ENCODE measurements at regions not wholly inside any gene's neighbourhood (a gene's known extent, or its start where the extent isn't known, plus 50 kb on each side); places are given as distances from the start of the nearest gene placed in this dataset.

GRCh38 chr12:123078120-123078465 is 72.8 kb downstream of the PITPNM2 start:
- DNase-seq (ENCODE audit: low spot score) = no peak

- no peak for DNase-seq (ENCODE audit: low spot score)
These were observed 73.4 kb downstream of the PITPNM2 start for GRCh38 chr12:123077298-123078119.

- DNase-seq (ENCODE audit: low spot score) = no peak
These were observed 74.1 kb downstream of the PITPNM2 start for GRCh38 chr12:123076604-123077297.

- DNase-seq (ENCODE audit: low spot score) = no peak
These were observed 75.2 kb downstream of the PITPNM2 start for GRCh38 chr12:123075646-123076171.

GRCh38 chr12:123075087-123075645 is 75.7 kb downstream of the PITPNM2 start:
- DNase-seq (ENCODE audit: low spot score) = no peak

- no peak for DNase-seq (ENCODE audit: low spot score)
These were observed 76.7 kb downstream of the PITPNM2 start for GRCh38 chr12:123073962-123074801.

GRCh38 chr12:123073292-123073691 is 77.6 kb downstream of the PITPNM2 start:
- DNase-seq (ENCODE audit: low spot score) = no peak

GRCh38 chr12:123071857-123072256 is 79.0 kb downstream of the PITPNM2 start:
- DNase-seq (ENCODE audit: low spot score) = no peak

GRCh38 chr12:123071099-123071800 is 79.6 kb downstream of the PITPNM2 start:
- peak; percentile 52 for DNase-seq (ENCODE audit: low spot score)

- no peak for DNase-seq (ENCODE audit: low spot score)
These were observed 80.4 kb downstream of the PITPNM2 start for GRCh38 chr12:123070267-123071081.

GRCh38 chr12:123069436-123070266 is 81.2 kb downstream of the PITPNM2 start:
- DNase-seq (ENCODE audit: low spot score) = no peak

GRCh38 chr12:123067654-123068053 is 83.2 kb downstream of the PITPNM2 start:
- DNase-seq (ENCODE audit: low spot score) = no peak

GRCh38 chr12:123066384-123066710 is 84.5 kb downstream of the PITPNM2 start:
- no peak for DNase-seq (ENCODE audit: low spot score)

- DNase-seq (ENCODE audit: low spot score) = no peak
These were observed 85.1 kb downstream of the PITPNM2 start for GRCh38 chr12:123065676-123066383.

GRCh38 chr12:123064885-123065619 is 84.6 kb downstream of the ARL6IP4 start:
- DNase-seq (ENCODE audit: low spot score) = no peak

- DNase-seq (ENCODE audit: low spot score) = peak; percentile 34
These were observed 83.9 kb downstream of the ARL6IP4 start for GRCh38 chr12:123064366-123064765.

GRCh38 chr12:123063535-123063934 is 83.1 kb downstream of the ARL6IP4 start:
- DNase-seq (ENCODE audit: low spot score) = no peak
